MCF 10A (cell line): ENCODE measurements at regions not wholly inside any gene's neighbourhood (a gene's known extent, or its start where the extent isn't known, plus 50 kb on each side); places are given as distances from the start of the nearest gene placed in this dataset.

ENCODE experiments used
- BruUV-seq: library from RNA; stranded (reverse); fragments of 400-500 nt; replicated peaks from 2 replicates; lab custom pipeline; 2021; lab: Mats Ljungman, UMichigan
- CTCF ChIA-PET: fragments of 300-600 bp; sonication (Branson Sonifier 250); formaldehyde crosslinking; extraction: SDS; loops from one replicate; lab custom pipeline; 2021; ENCODE audit warnings: antibody characterized with exemption, inconsistent platforms; lab: Yijun Ruan, JAX
- POLR2A ChIA-PET: fragments of 300-600, 350-650 bp; sonication (Branson Sonifier 250); formaldehyde crosslinking; extraction: SDS; loops from one replicate; lab custom pipeline; 2020; ENCODE audit warnings: antibody characterized with exemption, inconsistent platforms; lab: Yijun Ruan, JAX
- DNase-seq: peaks from one replicate; pipeline ENCODE4 v3.0.0-alpha.2; 2018; ENCODE audit not compliant: unreplicated experiment
- H3K27ac Mint-ChIP-seq: one replicate; pipeline ENCODE4 v1.8.0; 2022; ENCODE audit warnings: mild to moderate bottlenecking, low read depth, mixed read lengths; ENCODE audit not compliant: unreplicated experiment
- H3K27me3 Mint-ChIP-seq: one replicate; pipeline ENCODE4 v1.8.0; 2022; ENCODE audit warnings: mixed read lengths; ENCODE audit not compliant: insufficient read depth, unreplicated experiment
- H3K36me3 Mint-ChIP-seq: one replicate; pipeline ENCODE4 v1.8.0; 2022; ENCODE audit warnings: mild to moderate bottlenecking, moderate library complexity, mixed read lengths; ENCODE audit not compliant: insufficient read depth, unreplicated experiment
- H3K4me1 Mint-ChIP-seq: one replicate; pipeline ENCODE4 v1.8.0; 2022; ENCODE audit warnings: mixed read lengths; ENCODE audit not compliant: insufficient read depth, unreplicated experiment
- H3K4me3 Mint-ChIP-seq: one replicate; pipeline ENCODE4 v1.8.0; 2022; ENCODE audit warnings: mild to moderate bottlenecking, moderate library complexity, mixed read lengths; ENCODE audit not compliant: unreplicated experiment
- H3K9me3 Mint-ChIP-seq: one replicate; pipeline ENCODE4 v1.8.0; 2022; ENCODE audit warnings: mixed read lengths; ENCODE audit not compliant: unreplicated experiment
- CTCF ChIP-seq: fragments of 200-600 bp; IDR thresholded peaks from one replicate; pipeline ENCODE4 v1.8.0; 2022; ENCODE audit warnings: antibody characterized with exemption, mild to moderate bottlenecking; ENCODE audit not compliant: unreplicated experiment
- intact Hi-C: fragments of 100-400 bp; cut with micrococcal nuclease; formaldehyde crosslinking; loops from 2 replicates; pipeline ENCODE4 v1.14.1; 2022

- Mint-ChIP-seq H3K4me1 (no peaks in the 10 kb centered on the region), H3K9me3 (peaks cover 7% of the 10 kb centered on the region)
- CTCF ChIA-PET = interaction anchor here (0.7 to 1.6 kb wide), 4 partner anchors 10 to 1589 kb away, joined by 3 to 9 read pairs (median 4); no protein-coding TSS in a partner anchor
Measured at GRCh38 chr18:45197526-45197970, 417.7 kb upstream of the SLC14A2 start.

GRCh38 chr18:45198526-45198925 lies 416.8 kb upstream of the SLC14A2 start:
- CTCF ChIA-PET = no interaction called here

More at GRCh38 chr18:45197526-45197970, 417.7 kb upstream of the SLC14A2 start:
- POLR2A ChIA-PET = no interaction called here
- H3K4me3 Mint-ChIP-seq = no peak overlapping the region
- H3K36me3 Mint-ChIP-seq = no peaks in the 10 kb centered on the region
- no peak for DNase-seq
- peaks cover 12% of the 10 kb centered on the region for H3K27me3 Mint-ChIP-seq
- no peak for TF ChIP-seq CTCF
- intact Hi-C loops = no loop called here
- no peak overlapping the region for H3K27ac Mint-ChIP-seq
- BruUV-seq = no TSS peak

GRCh38 chr18:45201029-45201428 lies 414.2 kb upstream of the SLC14A2 start:
- intact Hi-C loops = no loop called here
- Mint-ChIP-seq H3K9me3 (peaks cover 7% of the 10 kb centered on the region), H3K36me3 (no peaks in the 10 kb centered on the region), H3K27ac (no peak overlapping the region), H3K4me1 (no peaks in the 10 kb centered on the region), H3K4me3 (no peak overlapping the region), H3K27me3 (peaks cover 12% of the 10 kb centered on the region)
- no peak for TF ChIP-seq CTCF
- BruUV-seq = no TSS peak
- DNase-seq = no peak
- CTCF ChIA-PET = interaction anchor here (0.6 to 1.1 kb wide), 2 partner anchors 12 to 74 kb away, joined by 3 read pairs; no protein-coding TSS in a partner anchor
- POLR2A ChIA-PET = no interaction called here

More at GRCh38 chr18:45198526-45198925, 416.8 kb upstream of the SLC14A2 start:
- Mint-ChIP-seq H3K27me3 (peaks cover 12% of the 10 kb centered on the region), H3K9me3 (peaks cover 7% of the 10 kb centered on the region), H3K4me3 (no peak overlapping the region), H3K36me3 (no peaks in the 10 kb centered on the region), H3K27ac (no peak overlapping the region), H3K4me1 (no peaks in the 10 kb centered on the region)
- intact Hi-C loops = no loop called here
- no TSS peak for BruUV-seq
- POLR2A ChIA-PET = no interaction called here
- no peak for TF ChIP-seq CTCF
- DNase-seq = no peak

- Mint-ChIP-seq H3K4me3 (no peak overlapping the region), H3K36me3 (no peaks in the 10 kb centered on the region), H3K4me1 (no peaks in the 10 kb centered on the region), H3K27ac (no peak overlapping the region), H3K27me3 (peaks cover 12% of the 10 kb centered on the region), H3K9me3 (peaks cover 7% of the 10 kb centered on the region)
- BruUV-seq = no TSS peak
- DNase-seq = no peak
- ChIA-PET CTCF (interaction anchor here (0.6 to 1.1 kb wide), 2 partner anchors 11 to 73 kb away, joined by 3 read pairs; no protein-coding TSS in a partner anchor), POLR2A (no interaction called here)
- no peak for TF ChIP-seq CTCF
- intact Hi-C loops = no loop called here
Measured at GRCh38 chr18:45201489-45201888, 413.8 kb upstream of the SLC14A2 start.
